Neuronal stem cell (in vitro differentiated cells): ENCODE measurements at regions not wholly inside any gene's neighbourhood (a gene's known extent, or its start where the extent isn't known, plus 50 kb on each side); places are given as distances from the start of the nearest gene placed in this dataset.
"Not testable (repeated sequence)": the region's sequence is repeated elsewhere in the genome, so short reads cannot be mapped to it uniquely, and the experiment has no call there.

Experiments used
- DNase-seq: peaks from one replicate; pipeline ENCODE4 v3.0.0-alpha.2; 2013; ENCODE audit warnings: low spot score
- H2AFZ ChIP-seq: one replicate; pipeline ENCODE4 v1.6.1; 2013; ENCODE audit warnings: mild to moderate bottlenecking, low read length, inconsistent platforms
- H2AK5ac ChIP-seq: 2 replicates; pipeline ENCODE4 v1.6.1; 2013; ENCODE audit warnings: low read depth, mild to moderate bottlenecking, inconsistent platforms, low read length, moderate library complexity, mixed read lengths
- H2BK120ac ChIP-seq: 2 replicates; pipeline ENCODE4 v1.6.1; 2013; ENCODE audit warnings: low read depth, mild to moderate bottlenecking, inconsistent platforms, low read length, moderate library complexity, mixed read lengths
- H2BK12ac ChIP-seq: one replicate; pipeline ENCODE4 v1.6.1; 2013; ENCODE audit warnings: low read length, inconsistent platforms
- H2BK15ac ChIP-seq: 2 replicates; pipeline ENCODE4 v1.6.1; 2013; ENCODE audit warnings: mild to moderate bottlenecking, low read length, inconsistent platforms, mixed read lengths
- H2BK5ac ChIP-seq: one replicate; pipeline ENCODE4 v1.6.1; 2013; ENCODE audit warnings: inconsistent platforms, mild to moderate bottlenecking, low read length, moderate library complexity
- H3K14ac ChIP-seq: one replicate; pipeline ENCODE4 v1.6.1; 2013; ENCODE audit warnings: low read length, inconsistent platforms
- H3K18ac ChIP-seq: 2 replicates; pipeline ENCODE4 v1.6.1; 2013; ENCODE audit warnings: low read length, inconsistent platforms
- H3K23ac ChIP-seq: 2 replicates; pipeline ENCODE4 v1.6.1; 2013; ENCODE audit warnings: low read depth, mild to moderate bottlenecking, mixed read lengths, low read length, inconsistent platforms; ENCODE audit not compliant: poor library complexity
- H3K27ac ChIP-seq: replicated peaks from 3 replicates; pipeline ENCODE4 v1.5.1; 2013; ENCODE audit warnings: low read length, inconsistent platforms
- H3K27me3 ChIP-seq, 3 experiments: 2 replicates each; pipeline ENCODE4 v1.6.1; 2013; ENCODE audit warnings: low read length in 3 of 3, mild to moderate bottlenecking in 2 of 3, inconsistent platforms in 1 of 3, low read depth in 1 of 3, mixed read lengths in 1 of 3, moderate library complexity in 1 of 3; ENCODE audit not compliant: control insufficient read depth in 3 of 3, insufficient read depth in 3 of 3
- H3K36me3 ChIP-seq, 2 donors: replicated peaks in 1 of 2; 2 replicates each; pipeline ENCODE4 v1.6.1; 2013; ENCODE audit warnings: low read length in 2 of 2; ENCODE audit not compliant: control insufficient read depth in 2 of 2, insufficient read depth in 2 of 2
- H3K4ac ChIP-seq: 2 replicates; pipeline ENCODE4 v1.6.1; 2013; ENCODE audit warnings: inconsistent platforms, mild to moderate bottlenecking, low read length, moderate library complexity
- H3K4me1 ChIP-seq, 2 donors: 1 replicate in 1 of 2; 2 replicates in 1 of 2; pipeline ENCODE4 v1.6.1; 2013; ENCODE audit warnings: low read length in 2 of 2, low read depth in 1 of 2; ENCODE audit not compliant: control insufficient read depth in 2 of 2, insufficient read depth in 1 of 2
- H3K4me2 ChIP-seq: one replicate; pipeline ENCODE4 v1.6.1; 2013; ENCODE audit warnings: mild to moderate bottlenecking, low read length, inconsistent platforms; ENCODE audit not compliant: insufficient read depth, poor library complexity, severe bottlenecking
- H3K4me3 ChIP-seq, 2 donors: 2 replicates each; pipeline ENCODE4 v1.5.1; 2013; ENCODE audit warnings: low read length in 2 of 2, mild to moderate bottlenecking in 2 of 2, inconsistent platforms in 1 of 2, moderate library complexity in 1 of 2
- H3K79me1 ChIP-seq: one replicate; pipeline ENCODE4 v1.6.1; 2013; ENCODE audit warnings: low read depth, mild to moderate bottlenecking, inconsistent platforms, low read length, moderate library complexity
- H3K9ac ChIP-seq: one replicate; pipeline ENCODE4 v1.6.1; 2013; ENCODE audit warnings: mild to moderate bottlenecking, low read depth, low read length, inconsistent platforms; ENCODE audit not compliant: poor library complexity
- H3K9me3 ChIP-seq, 2 donors: replicated peaks in 1 of 2; 2 replicates each; pipeline versions ENCODE3 to v1.6.1; 2013; ENCODE audit warnings: low read length in 2 of 2, mild to moderate bottlenecking in 2 of 2, inconsistent platforms in 1 of 2, low read depth in 1 of 2, mixed read lengths in 1 of 2, moderate library complexity in 1 of 2; ENCODE audit not compliant: control insufficient read depth in 2 of 2, insufficient read depth in 1 of 2
- H4K8ac ChIP-seq: one replicate; pipeline ENCODE4 v1.6.1; 2013; ENCODE audit warnings: low read depth, mild to moderate bottlenecking, inconsistent platforms, low read length, moderate library complexity
- H4K91ac ChIP-seq: one replicate; pipeline ENCODE4 v1.6.1; 2013; ENCODE audit warnings: low read length, low read depth, mild to moderate bottlenecking, inconsistent platforms; ENCODE audit not compliant: poor library complexity
- WGBS, 2 donors: extraction: QIAGEN DNeasy Blood & Tissue Kit; methylation state at CpG; one replicate each; pipeline ENCODE4 v1.1.7; 2013; ENCODE audit warnings: missing lambda C conversion rate in 2 of 2, mixed read lengths in 1 of 2; ENCODE audit not compliant: insufficient read length in 2 of 2, insufficient replicate concordance in 1 of 2; ENCODE audit errors: extremely low coverage in 2 of 2; 5-methylcytosine and 5-hydroxymethylcytosine counted together

DNA sequence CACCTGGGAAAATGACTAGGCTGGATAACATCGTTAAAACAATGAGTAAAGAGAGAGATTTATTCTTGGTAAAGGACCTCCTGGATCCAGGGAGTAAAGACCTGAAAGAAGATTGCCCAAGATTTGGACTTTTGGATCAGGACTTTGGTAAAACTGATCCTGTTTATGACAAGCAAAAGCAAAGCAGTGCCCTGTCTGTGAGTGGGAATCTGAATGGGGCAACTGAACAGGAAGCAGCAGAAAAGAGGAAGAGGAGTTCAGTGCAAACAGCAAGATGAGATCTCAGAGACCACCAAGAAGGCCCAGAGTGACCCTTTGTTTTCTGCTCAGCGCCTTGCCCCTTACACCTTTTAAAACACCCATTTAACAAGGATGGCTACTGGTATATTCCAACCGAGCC lies 122.0 kb downstream of the VPREB1 start:
- no peak overlapping the region for H2BK5ac ChIP-seq
- no peaks in the 10 kb centered on the region for H3K36me3 ChIP-seq
- no peak overlapping the region for H2BK15ac ChIP-seq
- no peak overlapping the region for H2AFZ ChIP-seq
- peaks cover 0 to 16% of the 10 kb centered on the region in 2 donors for H3K4me1 ChIP-seq
- H3K79me1 ChIP-seq: no peaks in the 10 kb centered on the region
- H2BK12ac ChIP-seq: no peak overlapping the region
- no peak overlapping the region for H3K4me2 ChIP-seq
- H3K4me3 ChIP-seq: no peak overlapping the region
- peaks cover 0 to 14% (median 6%) of the 10 kb centered on the region in 3 experiments for H3K27me3 ChIP-seq
- H3K14ac ChIP-seq: no peak overlapping the region
- H2AK5ac ChIP-seq: no peak overlapping the region
- no peak overlapping the region for H3K27ac ChIP-seq
- no peak overlapping the region for H3K18ac ChIP-seq
- DNase-seq: no peak
- WGBS, 2 donors: no CpG with 5 or more reads among the region's 3 CpGs
- H3K4ac ChIP-seq: no peak overlapping the region
- no peak overlapping the region for H4K91ac ChIP-seq
- H3K23ac ChIP-seq: no peak overlapping the region
- no peak overlapping the region for H4K8ac ChIP-seq
- no peak overlapping the region for H3K9ac ChIP-seq
- no peak overlapping the region for H2BK120ac ChIP-seq
- no peaks in the 10 kb centered on the region for H3K9me3 ChIP-seq

DNA sequence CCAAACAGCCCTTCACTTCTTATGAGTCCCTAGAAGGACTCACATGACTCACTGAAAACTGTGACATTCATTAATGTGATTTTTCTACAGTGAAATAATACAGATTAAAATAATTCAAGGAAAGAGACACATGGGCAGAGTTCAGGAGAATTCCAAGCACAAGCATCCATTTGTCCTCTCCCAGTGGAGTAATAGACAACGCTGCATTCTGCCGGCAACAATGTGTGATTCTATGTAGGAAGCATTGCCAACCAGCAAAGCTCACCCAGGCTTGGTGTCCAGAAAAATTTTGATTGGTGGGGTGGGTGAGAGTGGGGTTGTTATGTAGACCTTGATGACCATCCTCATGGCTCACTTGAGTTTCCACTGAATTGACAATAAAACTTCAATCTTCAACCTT lies 123.9 kb downstream of the VPREB1 start:
- Histone ChIP-seq H2AFZ (no peak overlapping the region), H2AK5ac (no peak overlapping the region), H4K91ac (no peak overlapping the region), H3K79me1 (no peaks in the 10 kb centered on the region), H3K4me1 (peaks cover 0 to 16% of the 10 kb centered on the region in 2 donors), H3K27ac (no peak overlapping the region), H3K18ac (no peak overlapping the region), H3K4ac (no peak overlapping the region), H2BK120ac (no peak overlapping the region), H3K9me3 (no peaks in the 10 kb centered on the region), H3K36me3 (no peaks in the 10 kb centered on the region), H2BK12ac (no peak overlapping the region), H3K4me3 (no peak overlapping the region), H2BK5ac (no peak overlapping the region), H3K23ac (no peak overlapping the region), H3K9ac (no peak overlapping the region), H3K27me3 (peaks cover 0 to 17% (median 6%) of the 10 kb centered on the region in 3 experiments), H3K4me2 (no peak overlapping the region), H4K8ac (no peak overlapping the region), H2BK15ac (no peak overlapping the region), H3K14ac (no peak overlapping the region)
- DNase-seq: no peak
- no CpG with 5 or more reads among the region's 2 CpGs for WGBS, 2 donors

DNA sequence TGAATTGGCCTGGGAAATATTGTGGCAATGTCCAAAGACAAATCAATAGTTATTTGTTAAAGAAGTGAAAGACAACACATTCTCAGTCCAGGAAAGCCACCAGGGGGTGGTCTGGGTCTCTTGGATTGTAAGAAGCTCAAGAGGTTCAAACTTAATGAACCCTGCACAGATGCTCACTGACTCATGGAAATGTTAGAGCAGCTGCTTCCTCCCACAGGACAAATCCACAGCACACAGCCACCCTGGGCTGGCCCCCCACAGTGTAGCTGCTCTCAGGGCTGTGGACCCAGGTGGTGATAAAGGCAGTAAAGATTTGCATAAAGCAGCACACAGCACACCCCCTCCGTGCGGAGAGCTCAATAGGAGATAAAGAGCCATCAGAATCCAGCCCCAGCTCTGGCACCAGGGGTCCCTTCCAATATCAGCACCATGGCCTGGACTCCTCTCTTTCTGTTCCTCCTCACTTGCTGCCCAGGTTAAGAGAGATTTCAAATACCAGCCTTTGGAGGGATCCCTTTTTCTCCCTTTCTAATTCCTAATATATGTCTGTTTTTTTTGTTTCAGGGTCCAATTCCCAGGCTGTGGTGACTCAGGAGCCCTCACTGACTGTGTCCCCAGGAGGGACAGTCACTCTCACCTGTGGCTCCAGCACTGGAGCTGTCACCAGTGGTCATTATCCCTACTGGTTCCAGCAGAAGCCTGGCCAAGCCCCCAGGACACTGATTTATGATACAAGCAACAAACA lies 124.8 kb downstream of the VPREB1 start:
- not testable (repeated sequence) for H2BK120ac ChIP-seq, H3K18ac ChIP-seq, H3K79me1 ChIP-seq, H3K27ac ChIP-seq, H2BK5ac ChIP-seq, H3K14ac ChIP-seq, H3K36me3 ChIP-seq, H3K4me2 ChIP-seq, H3K23ac ChIP-seq, H4K8ac ChIP-seq, H2BK15ac ChIP-seq, H3K9ac ChIP-seq, H2AK5ac ChIP-seq, H4K91ac ChIP-seq, H3K9me3 ChIP-seq, H3K4ac ChIP-seq, H3K4me3 ChIP-seq, H2BK12ac ChIP-seq, H2AFZ ChIP-seq
- peak; percentile 6 for DNase-seq
- no CpG with 5 or more reads among the region's 2 CpGs for WGBS, 2 donors
- H3K4me1 ChIP-seq: peaks cover 2 to 16% of the 10 kb centered on the region in 2 donors
- peaks cover 0 to 15% (median 3%) of the 10 kb centered on the region in 3 experiments for H3K27me3 ChIP-seq

DNA sequence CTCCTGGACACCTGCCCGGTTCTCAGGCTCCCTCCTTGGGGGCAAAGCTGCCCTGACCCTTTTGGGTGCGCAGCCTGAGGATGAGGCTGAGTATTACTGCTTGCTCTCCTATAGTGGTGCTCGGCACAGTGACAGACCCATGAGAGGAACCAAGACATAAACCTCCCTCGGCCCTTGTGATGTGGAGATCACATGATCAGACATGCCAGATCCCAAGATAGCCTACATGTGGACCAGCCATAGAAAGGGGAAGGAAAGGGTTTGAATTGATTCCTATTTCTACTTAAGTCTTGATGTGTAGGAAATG lies 125.3 kb downstream of the VPREB1 start:
- WGBS, 2 donors: no CpG with 5 or more reads among the region's 4 CpGs

More for the DNA sequence above, 125.3 kb downstream of the VPREB1 start:
- Histone ChIP-seq H3K4me2 (no peak overlapping the region), H3K14ac (no peak overlapping the region), H3K4ac (no peak overlapping the region), H3K18ac (no peak overlapping the region), H2BK15ac (no peak overlapping the region), H2BK120ac (no peak overlapping the region), H2BK12ac (no peak overlapping the region), H3K9me3 (no peaks in the 10 kb centered on the region), H2AFZ (no peak overlapping the region), H3K4me3 (no peak overlapping the region), H3K36me3 (no peaks in the 10 kb centered on the region), H4K91ac (no peak overlapping the region), H2AK5ac (no peak overlapping the region), H3K9ac (no peak overlapping the region), H3K23ac (no peak overlapping the region), H3K27ac (no peak overlapping the region), H3K4me1 (peaks cover 2 to 16% of the 10 kb centered on the region in 2 donors), H3K27me3 (peaks cover 0 to 15% (median 3%) of the 10 kb centered on the region in 3 experiments), H2BK5ac (no peak overlapping the region), H4K8ac (no peak overlapping the region), H3K79me1 (no peaks in the 10 kb centered on the region)
- no peak for DNase-seq
